Kidney capillary endothelial cell (primary cell): ENCODE measurements at regions not wholly inside any gene's neighbourhood (a gene's known extent, or its start where the extent isn't known, plus 50 kb on each side); places are given as distances from the start of the nearest gene placed in this dataset.
"Not testable (repeated sequence)": the region's sequence is repeated elsewhere in the genome, so short reads cannot be mapped to it uniquely, and the experiment has no call there.

Experiments used
- DNase-seq: peaks from one replicate; pipeline ENCODE4 v3.0.0-alpha.2; 2018; ENCODE audit warnings: low spot score

GRCh38 chr4:72677886-72678285 lies 108.9 kb upstream of the ADAMTS3 start:
- no peak for DNase-seq

- DNase-seq: no peak
Observed at GRCh38 chr4:72677265-72677664, 108.2 kb upstream of the ADAMTS3 start.

DNA sequence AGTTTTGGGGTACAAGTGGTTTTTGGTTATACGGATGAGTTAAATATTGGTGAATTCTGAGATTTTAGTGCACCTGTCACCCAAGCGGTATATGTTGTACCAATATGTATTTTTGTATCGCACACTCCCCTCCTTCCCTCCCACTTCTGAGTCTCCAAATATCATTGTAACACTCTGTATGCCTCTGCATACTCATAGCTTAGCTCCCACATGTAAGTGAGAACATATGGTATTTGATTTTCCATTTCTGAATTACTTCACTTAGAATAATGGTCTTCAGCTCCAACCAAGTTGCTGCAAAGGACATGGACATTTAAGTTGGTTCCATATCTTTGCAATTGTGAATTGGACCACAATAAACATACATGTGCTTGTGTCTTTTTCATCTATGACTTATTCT lies 103.0 kb upstream of the ADAMTS3 start:
- DNase-seq: no peak

DNA sequence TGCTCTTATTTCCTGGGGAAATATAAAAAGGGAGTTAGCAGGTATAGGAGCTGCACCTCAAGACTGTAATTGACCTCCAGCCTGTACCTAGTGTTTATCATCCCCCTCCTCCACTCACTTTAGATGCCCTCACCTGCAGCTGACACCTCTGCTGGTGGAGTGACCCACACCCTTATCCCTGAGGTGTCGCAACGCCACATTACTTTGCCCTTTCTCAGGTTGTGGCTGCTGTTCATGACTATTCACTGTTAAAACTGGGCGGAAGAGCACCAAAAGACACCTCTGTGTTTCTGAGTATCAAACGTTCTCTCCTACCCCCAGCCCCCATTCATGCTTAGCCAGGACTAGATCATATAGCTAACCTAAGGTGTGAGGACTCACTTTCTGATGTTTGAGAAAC lies 101.5 kb upstream of the ADAMTS3 start:
- DNase-seq: no peak

- DNase-seq: no peak
Observed at GRCh38 chr4:72666910-72667309, 97.9 kb upstream of the ADAMTS3 start.

GRCh38 chr4:72665171-72665968 lies 96.3 kb upstream of the ADAMTS3 start:
- no peak for DNase-seq

- DNase-seq: no peak
Observed at GRCh38 chr4:72663828-72664227, 94.8 kb upstream of the ADAMTS3 start.

GRCh38 chr4:72661830-72662229 lies 92.8 kb upstream of the ADAMTS3 start:
- no peak for DNase-seq

GRCh38 chr4:72641611-72642010 lies 72.6 kb upstream of the ADAMTS3 start:
- no peak for DNase-seq

DNA sequence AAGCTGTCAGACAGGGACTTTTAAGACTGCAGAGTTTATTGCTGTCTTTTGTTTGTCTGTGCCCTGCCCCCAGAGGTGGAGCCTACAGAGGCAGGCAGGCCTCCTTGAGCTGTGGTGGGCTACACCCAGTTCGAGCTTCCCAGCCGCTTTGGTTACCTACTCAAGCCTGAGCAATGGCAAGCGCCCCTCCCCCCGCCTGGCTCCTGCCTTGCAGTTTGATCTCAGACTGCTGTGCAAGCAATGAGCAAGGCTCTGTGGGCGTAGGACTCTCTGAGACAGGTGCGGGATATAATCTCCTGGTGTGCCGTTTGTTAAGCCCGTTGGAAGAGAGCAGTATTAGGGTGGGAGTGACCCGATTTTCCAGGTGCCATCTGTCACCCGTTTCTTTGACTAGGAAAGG lies 67.8 kb upstream of the ADAMTS3 start:
- not testable (repeated sequence) for DNase-seq

DNA sequence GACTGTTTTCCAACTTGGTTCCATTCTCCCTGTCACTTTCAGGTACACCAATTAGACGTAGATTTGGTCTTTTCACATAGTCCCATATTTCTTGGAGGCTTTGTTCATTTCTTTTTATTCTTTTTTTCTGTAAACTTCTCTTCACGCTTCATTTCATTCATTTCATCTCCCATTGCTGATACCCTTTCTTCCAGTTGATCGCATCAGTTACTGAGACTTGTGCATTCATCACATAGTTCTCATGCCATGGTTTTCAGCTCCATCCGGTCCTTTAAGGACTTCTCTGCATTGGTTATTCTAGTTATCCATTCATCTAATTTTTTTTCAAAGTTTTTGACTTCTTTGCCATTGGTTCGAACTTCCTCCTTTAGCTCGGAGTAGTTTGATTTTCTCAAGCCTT lies 66.9 kb upstream of the ADAMTS3 start:
- not testable (repeated sequence) for DNase-seq

GRCh38 chr4:72632253-72632652 lies 63.2 kb upstream of the ADAMTS3 start:
- not testable (repeated sequence) for DNase-seq

GRCh38 chr4:72631296-72631695 lies 62.3 kb upstream of the ADAMTS3 start:
- DNase-seq: no peak

GRCh38 chr4:72629540-72629939 lies 60.5 kb upstream of the ADAMTS3 start:
- DNase-seq: no peak

GRCh38 chr4:72627723-72628122 lies 58.7 kb upstream of the ADAMTS3 start:
- DNase-seq: no peak
